ENCODE measurements at regions not wholly inside any gene's neighbourhood (a gene's known extent, or its start where the extent isn't known, plus 50 kb on each side); places are given as distances from the start of the nearest gene placed in this dataset.
"Not testable (repeated sequence)": the region's sequence is repeated elsewhere in the genome, so short reads cannot be mapped to it uniquely, and the experiment has no call there.

- Histone ChIP-seq H3K9ac (ENCODE audit: insufficient read length) (no peak overlapping the region), H3K36me3 (ENCODE audit: insufficient read depth, low read length) (no peaks in the 10 kb centered on the region), H3K4me3 (no peak overlapping the region), H3K9me3 (ENCODE audit: low read depth, low read length) (no peaks in the 10 kb centered on the region), H3K27ac (no peak overlapping the region)
- no peak for DNase-seq (ENCODE audit: low read depth, low spot score)
- TF ChIP-seq POLR2AphosphoS5 (IDR thresholded peaks at IDR 0.05; ENCODE audit: borderline replicate concordance, low read depth, low read length) = no peak
- no peak for TF ChIP-seq EZH2 (IDR thresholded peaks at IDR 0.05)
- TF ChIP-seq FOXP2 (optimal IDR thresholded peaks at IDR 0.05; ENCODE audit: control extremely low read depth, extremely low read length, insufficient read depth) = no peak
Observed at GRCh38 chr12:7557227-7557626, 53.6 kb upstream of the CD163 start.

DNA sequence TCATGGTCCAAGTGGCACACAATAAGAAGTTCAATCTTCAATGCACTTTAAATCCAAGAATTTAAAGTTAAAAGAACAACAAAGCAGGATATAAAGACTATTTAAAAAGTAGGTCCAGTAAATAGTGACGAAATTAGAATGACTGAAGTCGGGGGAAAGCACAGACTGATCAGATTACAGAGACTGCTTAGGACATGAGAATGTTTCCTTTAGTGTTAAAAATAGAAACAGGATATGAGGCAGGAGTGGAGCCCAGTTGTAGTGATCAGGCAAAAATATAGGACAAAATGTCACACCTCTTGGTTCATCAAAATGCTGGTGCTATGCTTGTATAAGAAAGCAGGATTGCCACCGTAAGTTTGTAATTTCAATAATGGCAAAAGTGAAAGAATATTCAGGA is 52.2 kb upstream of the CD163 start:
- Histone ChIP-seq H3K27ac (no peak overlapping the region), H3K4me3 (no peak overlapping the region), H3K36me3 (ENCODE audit: insufficient read depth, low read length) (no peaks in the 10 kb centered on the region), H3K9ac (ENCODE audit: insufficient read length) (no peak overlapping the region), H3K9me3 (ENCODE audit: low read depth, low read length) (no peaks in the 10 kb centered on the region)
- TF ChIP-seq EZH2 (IDR thresholded peaks at IDR 0.05) = no peak
- TF ChIP-seq FOXP2 (optimal IDR thresholded peaks at IDR 0.05; ENCODE audit: control extremely low read depth, extremely low read length, insufficient read depth) = no peak
- no peak for TF ChIP-seq POLR2AphosphoS5 (IDR thresholded peaks at IDR 0.05; ENCODE audit: borderline replicate concordance, low read depth, low read length)
- DNase-seq (ENCODE audit: low read depth, low spot score) = no peak

DNA sequence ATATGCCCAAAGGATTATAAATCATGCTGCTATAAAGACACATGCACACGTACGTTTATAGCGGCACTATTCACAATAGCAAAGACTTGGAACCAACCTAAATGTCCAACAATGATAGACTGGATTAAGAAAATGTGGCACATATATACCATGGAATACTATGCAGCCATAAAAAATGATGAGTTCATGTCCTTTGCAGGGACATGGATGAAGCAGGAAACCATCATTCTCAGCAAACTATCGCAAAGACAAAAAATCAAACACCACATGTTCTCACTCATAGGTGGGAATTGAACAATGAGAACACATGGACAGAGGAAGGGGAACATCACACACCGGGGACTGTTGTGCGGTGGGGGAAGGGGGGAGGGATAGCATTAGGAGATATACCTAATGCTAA is 51.3 kb upstream of the CD163 start:
- not testable (repeated sequence) for H3K9me3 ChIP-seq (ENCODE audit: low read depth, low read length); H3K36me3 ChIP-seq (ENCODE audit: insufficient read depth, low read length); H3K4me3 ChIP-seq; DNase-seq (ENCODE audit: low read depth, low spot score); H3K27ac ChIP-seq; H3K9ac ChIP-seq (ENCODE audit: insufficient read length)
